Renal pelvis (tissue), 1 donor: ENCODE measurements at regions not wholly inside any gene's neighbourhood (a gene's known extent, or its start where the extent isn't known, plus 50 kb on each side); places are given as distances from the start of the nearest gene placed in this dataset.

Source experiments
- DNase-seq: peaks from one replicate; pipeline ENCODE4 v3.0.0-alpha.2; 2013

DNA sequence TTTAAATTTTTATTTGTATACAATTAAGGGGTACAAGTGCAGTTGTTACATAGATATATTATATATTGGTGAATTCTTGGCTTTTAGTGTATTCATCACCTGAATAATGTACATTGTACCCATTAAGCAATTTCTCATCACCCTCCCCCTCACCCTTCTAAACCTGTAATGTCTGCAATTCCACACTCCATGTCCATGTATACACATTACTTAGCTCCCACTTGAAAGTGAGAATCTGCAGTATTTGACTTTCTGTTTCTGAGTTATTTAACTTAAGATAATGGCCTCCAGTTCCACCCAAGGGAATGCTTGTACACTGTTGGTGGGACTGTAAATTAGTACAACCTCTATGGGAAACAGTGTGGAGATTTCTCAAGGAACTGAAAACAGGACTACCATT lies 383.2 kb upstream of the KCNMB2 start:
- no peak for DNase-seq

DNA sequence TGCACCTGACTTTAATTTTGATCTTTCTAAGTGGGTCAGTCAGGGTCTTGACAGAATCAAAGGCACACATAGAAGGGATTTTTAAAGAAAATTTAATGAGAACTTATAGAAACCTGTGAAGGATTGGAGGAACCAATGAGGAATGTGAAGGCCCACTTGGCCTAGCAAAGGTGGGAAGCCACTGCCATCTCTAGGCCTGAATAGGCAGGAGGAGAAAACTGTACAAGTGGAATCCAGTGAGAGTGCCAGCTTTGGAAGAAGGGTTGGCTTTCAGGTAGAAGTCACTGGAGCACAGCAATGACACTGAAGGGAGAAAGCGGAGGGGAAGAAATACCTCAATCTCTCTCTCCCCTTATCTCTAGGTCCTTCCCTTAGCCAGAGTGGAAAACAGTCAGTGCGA lies 380.7 kb upstream of the KCNMB2 start:
- no peak for DNase-seq

DNA sequence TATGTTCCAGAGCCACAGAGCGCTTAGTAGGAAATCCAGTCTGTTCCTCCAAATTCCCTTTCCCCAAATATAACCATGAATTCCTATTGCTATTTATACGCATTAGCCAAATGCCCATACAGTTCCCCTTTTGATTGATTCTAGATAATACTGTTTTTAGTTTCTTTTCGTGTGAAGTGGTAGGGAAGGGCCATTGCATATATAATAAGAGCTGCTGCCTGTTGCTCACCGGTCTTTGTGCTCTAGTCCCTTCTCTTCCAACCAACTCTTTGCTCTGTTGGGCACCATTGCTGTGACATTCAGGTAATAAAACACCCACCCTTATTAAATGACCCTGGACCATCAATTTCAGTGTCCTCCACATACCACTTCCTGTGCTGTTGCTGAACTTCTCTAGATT lies 379.9 kb upstream of the KCNMB2 start:
- DNase-seq: no peak

DNA sequence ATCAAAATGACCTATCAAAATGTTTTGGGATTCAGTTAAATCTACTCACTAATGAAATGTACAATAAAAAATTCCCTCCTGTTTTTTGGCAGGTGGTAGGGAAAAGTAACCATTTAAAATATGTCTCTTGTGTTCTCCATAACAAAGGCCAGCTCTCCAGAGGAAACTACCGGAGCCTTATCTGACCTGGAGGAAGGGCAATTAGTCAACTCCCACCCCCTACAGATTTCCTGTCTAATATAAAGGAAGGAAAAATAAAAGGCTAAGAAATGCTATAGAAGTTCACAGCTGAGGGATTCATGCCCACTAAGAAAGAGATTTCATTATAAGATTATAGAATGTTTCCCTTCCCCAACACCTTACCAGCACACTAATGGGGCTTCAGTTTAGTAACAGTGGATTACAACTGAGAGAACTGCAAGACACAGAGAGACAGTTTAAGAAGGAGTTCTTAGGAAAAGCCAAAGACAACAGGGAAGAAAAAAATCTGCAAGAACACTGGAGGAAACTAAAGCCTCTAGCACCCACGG lies 376.5 kb upstream of the KCNMB2 start:
- DNase-seq: no peak

DNA sequence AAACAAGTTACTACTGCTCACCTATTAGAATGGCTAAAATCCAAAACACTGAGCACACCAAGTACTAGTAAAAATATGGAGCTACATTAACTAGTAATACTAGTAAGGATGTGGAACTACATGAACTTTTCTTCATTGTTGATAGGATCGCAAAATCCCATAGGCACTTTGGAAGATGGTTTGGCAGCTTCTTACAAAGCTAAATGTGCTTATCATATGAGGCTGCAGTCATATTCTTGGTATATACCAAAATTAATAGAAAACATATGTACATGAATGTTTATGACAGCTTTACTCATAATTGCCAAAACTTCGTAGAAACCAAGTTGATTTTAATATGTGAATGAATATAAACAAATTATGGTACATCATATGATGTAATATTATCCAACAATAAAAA lies 366.8 kb upstream of the KCNMB2 start:
- no peak for DNase-seq

DNA sequence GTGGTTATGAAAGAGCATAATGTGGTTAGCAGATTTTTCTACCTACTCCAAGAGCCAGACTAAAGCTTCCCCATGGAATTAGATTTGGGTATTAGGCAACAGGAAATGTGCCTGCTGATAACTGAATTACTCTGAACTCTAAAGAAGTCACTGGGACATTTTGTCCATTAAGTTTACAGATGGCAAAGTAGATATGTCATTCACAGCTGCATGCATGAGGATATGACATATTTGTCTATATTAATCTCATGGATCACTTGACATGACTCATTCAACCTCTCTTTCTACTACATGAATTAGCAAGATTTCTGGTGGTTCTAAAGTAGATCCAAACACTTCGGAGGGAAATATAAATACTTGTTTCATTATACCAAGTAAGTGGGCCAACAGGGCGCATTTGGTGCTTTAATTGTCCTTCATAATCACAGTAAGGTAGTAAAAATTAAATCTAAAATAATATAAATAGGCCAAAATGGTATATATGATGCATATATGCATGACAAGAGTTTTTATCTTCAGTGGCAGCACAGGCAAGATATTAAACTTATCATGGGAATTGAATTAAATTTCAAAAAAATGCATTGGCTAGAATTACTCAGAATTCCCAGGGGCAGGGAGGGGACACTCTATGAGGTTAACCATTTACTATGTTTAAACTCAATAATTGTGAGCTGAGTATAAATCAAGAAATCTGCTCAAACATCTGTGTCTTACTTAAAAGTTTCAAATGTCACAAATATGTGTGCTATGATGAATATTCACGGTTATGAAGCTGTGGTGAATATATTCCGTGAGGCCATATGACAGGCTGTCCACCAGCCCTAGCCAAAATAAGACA lies 365.3 kb upstream of the KCNMB2 start:
- no peak for DNase-seq

DNA sequence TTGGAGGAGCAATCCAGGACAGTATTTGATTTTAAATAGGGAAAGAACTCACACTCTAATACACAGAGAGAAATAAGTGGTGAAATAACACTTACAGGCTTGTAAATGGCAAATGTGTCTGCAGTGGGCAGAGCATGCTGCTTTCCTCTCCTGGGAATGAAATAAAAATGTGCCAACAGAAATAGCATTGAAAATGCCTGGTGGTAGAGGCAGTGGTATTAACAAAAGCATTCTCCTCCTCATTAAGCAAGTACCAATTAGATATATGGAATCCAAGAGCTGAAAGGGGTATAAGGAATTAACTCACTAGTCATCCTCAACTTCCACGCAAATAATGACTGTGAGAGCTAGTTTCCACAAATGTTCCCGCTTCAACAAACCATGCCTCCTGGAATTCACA lies 364.1 kb upstream of the KCNMB2 start:
- DNase-seq: no peak

DNA sequence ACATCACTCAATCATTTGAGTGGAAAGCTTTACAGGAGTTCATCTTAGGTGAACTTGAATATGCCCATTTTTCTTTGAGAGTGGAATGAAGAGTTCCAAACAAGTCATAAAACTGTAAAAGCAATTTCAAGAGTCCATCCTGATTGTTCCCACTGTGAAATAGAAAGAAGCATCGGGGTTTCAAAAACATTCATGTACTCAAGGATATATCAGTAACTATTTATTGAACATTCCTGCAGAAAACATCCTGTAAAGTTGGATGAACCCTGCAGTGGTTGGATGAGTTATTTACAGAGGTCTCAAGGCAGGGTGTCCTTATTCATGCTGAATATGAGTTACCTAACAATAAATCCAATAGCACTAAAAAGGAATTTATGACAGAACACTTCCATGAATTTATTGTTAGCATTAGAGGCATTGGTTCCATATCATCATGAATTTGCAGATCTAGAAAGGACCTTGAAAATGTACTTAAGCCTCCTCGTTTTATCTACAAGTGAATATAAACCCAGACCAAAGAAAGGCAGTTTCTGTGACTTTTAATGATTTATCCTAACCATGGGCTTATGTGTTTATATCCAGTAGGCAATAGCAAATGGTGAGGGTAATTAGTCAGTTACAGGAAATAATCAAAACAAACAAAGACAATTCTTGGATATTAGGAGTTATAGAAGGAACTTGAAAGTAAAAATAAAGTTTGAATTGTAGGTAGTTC lies 361.9 kb upstream of the KCNMB2 start:
- DNase-seq: no peak

DNA sequence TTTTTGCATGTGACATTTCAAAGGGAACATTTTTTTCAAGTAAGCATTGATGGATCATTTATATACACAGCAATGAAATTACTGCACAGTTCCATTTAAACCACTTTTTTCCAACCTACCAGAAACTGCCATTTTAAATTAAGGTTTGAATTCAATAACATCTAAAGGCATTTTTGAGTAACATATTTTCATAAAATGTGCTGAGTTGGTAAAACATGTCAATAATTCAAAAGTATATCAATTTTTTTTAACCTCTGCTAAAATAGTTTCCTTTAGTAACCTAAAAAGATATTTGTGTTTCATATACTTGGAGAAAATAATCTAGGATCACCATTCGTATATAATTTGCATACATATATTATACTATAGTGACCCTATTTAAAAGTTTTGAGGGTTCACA lies 355.1 kb upstream of the KCNMB2 start:
- no peak for DNase-seq

DNA sequence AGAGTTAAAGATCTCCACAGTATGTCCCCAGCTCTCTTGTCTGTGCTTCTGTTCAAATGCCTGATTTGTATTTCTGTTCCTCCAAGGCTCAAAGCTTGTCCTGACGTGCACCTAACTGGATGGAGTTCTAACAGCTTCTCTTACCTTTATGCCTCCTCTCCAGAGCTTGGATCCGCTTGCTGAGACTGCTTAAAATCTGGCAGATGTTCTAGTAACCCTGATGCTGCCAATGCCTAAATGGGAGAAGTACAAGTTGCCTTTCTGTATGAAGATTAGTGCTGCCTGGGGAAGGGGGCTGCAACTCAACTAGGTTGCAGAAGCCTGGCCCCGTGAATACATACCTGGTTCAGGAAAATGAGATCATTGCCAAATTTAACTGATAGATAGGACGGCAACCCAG lies 354.5 kb upstream of the KCNMB2 start:
- DNase-seq: no peak

DNA sequence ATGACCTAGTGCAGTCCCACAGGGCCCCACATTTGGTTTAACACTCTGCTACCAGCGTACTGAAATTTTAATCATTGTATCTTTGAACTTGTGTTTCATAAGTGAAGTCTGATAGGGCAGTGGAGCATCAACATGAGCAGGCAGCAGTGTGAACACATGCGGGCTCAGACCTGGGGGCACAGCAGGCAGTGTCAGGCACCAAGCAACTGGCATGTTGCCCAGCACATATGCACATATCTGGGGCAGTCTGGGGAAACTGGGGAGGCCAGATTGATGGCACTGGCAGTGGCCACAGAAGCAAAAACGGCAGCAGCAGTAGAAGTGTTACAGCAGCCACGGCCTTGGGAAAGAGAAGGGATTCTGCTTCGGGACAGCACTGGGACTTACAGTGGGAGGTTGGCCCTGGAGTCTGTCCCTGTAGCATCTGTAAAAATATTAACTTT lies 353.9 kb upstream of the KCNMB2 start:
- no peak for DNase-seq

DNA sequence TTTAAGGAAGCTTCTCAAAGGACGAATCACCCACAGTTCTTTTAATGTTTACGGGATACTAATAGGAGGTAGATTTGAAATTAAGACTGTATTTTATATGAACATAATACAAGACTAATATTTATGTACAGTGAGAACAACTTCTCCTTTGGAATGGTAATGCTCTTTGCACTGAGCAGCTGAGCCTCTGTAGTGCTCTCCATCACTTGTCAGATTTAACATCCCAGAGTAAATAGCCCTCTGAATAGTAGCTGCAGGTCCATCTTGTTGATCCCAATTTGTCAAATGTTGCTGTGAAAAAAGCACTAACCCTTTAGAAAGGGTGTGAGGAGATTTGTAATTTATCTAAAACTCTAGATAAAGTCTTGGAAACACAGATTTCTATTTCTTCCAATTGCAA lies 351.4 kb upstream of the KCNMB2 start:
- DNase-seq: no peak

DNA sequence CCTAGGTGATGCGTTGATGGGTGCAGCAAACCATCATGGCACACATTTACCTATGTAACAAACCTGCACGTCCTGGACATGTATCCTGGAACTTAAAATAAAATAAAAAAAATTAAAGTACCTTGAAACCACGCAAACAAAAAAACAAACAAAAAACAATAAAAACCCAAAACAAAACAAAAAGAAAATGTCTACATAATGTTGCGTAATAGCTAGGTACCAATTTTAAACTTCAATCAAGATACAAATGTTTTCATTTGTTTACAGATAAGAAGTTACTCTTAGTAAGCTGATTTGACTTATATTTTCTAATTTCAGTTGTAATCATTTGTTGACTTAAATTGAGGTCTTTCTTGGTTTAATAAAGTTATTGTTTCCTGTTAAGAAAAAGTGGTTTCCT lies 349.6 kb upstream of the KCNMB2 start:
- DNase-seq: no peak

DNA sequence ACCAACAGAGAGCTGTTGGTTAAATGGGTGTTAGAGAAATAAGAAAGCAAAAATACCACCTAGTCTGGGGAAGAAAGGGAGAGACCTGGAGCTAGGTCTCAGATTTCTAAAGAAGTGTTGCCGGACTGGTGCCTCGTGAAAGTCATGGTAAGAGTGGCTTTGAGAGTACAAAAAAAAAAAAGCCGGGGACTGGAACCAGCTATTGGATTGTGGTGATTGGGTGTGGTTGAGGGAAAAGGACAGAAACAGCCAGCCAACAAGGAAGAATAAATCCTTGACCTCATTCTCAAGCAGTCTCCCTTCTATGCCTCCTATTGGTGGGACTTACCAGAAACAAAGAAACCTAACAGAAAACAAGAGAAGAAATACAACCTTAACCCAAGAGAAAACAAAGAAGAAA lies 346.4 kb upstream of the KCNMB2 start:
- no peak for DNase-seq

DNA sequence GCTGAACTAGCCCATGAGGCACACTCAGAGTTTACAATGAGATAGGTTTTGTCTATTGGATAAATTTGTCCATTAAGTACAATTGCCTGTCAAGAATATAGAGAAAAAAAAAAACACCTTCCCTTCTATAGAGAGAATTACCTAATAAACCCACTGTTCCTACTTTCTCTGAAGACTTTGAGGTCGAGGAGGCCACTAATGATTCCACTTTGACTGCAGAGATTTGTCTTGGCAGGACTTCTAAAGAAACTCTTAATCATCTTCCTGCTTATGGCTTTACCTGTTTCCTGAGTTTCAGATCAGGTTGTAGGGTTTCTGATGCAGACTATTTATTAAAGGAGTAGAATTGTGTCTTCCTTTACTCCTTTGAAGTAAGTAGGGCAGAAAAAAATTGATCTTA lies 342.4 kb upstream of the KCNMB2 start:
- no peak for DNase-seq

DNA sequence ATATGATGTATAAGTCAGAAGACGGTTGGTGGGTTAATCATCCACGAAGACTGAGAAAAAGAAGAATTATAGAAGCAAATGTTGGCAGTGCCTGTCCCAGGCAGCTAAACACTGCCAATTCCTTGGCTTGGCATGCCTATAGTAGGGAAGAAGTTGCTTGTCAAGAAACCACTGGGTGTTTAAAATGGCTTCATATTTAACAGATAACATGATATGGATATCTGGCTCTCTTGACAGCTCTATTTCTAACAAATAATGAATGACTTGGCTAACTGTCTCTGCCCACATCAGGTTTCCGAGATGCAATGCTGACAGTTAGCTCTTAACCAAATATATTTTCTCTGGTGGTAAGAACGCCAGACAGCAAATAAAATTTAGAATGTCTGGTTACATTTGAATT lies 341.7 kb upstream of the KCNMB2 start:
- DNase-seq: no peak

DNA sequence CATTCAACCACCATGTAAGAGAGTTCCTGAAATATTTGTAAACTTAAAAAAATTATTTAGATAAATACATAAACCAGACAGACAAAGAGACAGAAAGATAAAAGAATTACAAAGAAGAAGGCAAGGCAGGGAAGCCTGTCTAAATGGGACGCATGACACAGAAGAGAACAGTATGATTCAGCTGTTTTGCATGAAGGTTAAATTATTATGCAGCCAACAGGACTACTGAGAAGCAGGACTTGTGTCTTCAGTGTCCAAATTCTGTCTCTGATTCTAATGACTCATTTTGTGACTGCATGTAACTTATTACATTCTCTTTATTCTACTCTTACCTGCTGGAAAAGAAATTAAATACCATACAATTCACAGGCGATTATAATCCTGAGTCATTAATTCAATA lies 340.4 kb upstream of the KCNMB2 start:
- DNase-seq: no peak

DNA sequence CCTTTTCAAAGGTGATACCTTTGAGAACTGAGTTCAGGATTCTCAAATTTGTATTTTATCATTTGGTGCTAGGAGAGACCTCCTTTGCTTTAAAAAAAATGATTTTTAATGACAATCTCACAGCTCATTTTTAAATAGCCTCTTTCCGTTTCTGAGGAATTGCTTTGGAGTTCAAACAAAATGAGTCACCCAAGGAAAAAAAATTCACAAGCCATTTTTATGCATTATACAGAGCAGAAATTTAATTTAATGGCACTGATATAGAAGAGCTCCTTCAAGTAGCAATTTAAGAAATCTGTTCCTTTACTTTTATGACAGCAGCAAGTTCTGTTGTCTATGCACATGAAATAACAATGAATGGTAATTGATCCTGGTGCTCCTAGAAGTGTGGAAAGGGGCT lies 337.9 kb upstream of the KCNMB2 start:
- no peak for DNase-seq

DNA sequence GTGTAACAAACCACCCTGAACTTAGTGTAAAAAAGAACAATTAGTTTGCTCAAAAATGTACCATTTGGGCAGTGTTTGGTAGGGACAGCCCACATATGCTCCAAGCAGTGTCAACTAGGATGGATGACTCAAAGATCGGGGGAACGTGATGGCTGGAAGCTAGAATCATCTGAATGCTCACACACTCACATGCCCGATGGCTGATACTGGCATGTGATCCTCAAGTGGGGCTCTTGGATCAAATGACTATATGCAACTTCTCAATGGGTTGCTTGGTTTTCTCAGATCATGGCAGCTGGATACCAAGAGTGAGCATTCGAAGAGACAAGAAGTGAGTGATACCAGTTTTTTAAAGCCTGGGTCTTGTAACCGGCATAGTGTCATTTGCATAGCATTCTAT lies 335.9 kb upstream of the KCNMB2 start:
- DNase-seq: no peak

DNA sequence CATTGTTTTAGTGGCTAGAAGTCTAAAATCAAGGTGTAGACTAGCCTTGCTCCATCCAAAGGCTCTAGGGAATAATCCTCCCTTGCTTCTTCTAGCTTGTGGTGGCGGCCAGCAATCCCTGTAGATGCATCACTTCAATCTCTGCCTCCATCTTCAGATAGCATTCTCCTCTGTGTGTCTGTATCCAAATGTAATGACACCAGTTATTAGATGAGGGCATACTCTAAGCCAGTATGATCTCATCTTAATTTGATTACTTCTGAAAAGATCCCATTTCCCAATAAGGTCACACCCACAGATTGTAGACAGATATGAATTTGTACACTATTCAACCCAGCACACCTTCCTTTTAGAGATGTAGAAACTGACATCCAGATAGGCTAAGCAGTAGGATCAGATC lies 334.5 kb upstream of the KCNMB2 start:
- no peak for DNase-seq

DNA sequence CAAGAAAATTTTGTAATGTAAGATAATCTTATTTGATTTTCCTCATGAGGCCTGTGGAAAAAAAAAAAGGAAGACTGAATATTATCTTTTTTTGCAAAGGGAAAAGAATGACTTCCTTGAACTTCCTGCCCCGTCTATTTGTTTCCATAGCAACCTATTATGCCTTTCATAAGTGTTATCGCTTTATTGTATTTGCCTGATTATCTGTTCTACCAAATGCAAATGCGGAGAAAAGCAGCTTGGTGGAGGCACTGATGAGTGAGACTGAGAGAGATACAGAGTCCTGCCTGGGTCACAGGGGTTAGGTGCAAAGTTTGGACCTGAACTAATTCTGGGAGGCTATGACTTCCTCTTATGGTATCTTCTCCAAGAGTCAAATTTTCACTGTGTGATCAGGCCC lies 334.0 kb upstream of the KCNMB2 start:
- no peak for DNase-seq

DNA sequence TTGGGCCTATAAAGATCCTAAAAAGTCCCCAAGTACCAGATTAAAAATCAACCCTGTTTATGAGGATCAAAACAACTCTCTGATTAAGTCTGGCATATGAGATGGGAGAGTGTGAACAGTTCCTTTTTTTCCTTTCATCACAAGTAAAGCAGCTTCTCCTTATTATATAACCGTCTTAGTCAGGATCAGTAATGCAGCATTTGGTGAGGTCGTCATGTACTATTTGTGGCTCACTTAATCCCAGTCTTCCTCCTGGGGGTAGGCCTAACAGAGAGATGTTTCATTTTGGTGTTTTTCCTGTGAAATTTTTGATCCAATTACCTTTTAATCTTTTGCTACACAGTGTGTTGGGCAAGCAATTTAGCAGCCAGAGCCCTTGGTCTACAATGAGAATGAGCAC lies 333.1 kb upstream of the KCNMB2 start:
- DNase-seq: no peak

DNA sequence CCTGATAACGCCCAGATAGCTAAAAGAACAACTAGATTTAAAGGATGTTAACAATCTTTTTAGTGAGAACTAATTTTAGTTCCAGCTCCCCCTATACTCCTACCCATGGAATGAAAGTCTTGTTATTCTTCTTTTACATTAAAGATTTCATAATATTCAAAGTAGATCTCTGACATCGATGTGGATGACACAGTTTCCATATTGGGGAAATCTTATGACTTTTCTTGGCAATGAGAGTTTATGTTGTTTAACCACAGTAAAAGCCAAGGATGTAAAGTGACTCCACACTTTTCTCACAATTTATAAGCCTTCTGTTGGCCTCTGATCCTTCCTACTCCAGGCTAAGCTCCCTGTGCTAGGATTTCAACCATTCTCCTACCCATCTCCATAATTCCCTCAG lies 332.6 kb upstream of the KCNMB2 start:
- DNase-seq: no peak

DNA sequence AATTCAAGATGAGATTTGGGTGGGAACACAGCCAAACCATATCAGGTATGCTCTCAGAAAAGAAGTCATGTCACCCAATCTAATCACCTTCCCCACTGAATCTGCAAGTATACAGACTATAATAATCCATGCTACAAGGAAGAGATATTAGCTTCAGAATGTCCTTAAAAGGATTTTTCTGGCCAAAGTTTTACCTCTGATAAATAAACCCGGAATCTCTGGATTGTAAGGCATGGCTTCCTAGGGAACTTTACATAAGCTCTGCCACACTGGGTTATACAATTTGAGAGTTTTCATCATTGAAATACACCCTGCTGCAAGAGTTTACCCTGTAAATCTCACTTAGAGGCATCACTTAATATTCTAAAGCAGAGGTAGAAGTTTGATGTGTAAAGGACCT lies 330.5 kb upstream of the KCNMB2 start:
- no peak for DNase-seq
